T follicular helper cell (primary cell): ENCODE measurements at regions not wholly inside any gene's neighbourhood (a gene's known extent, or its start where the extent isn't known, plus 50 kb on each side); places are given as distances from the start of the nearest gene placed in this dataset.
"Not testable (repeated sequence)": the region's sequence is repeated elsewhere in the genome, so short reads cannot be mapped to it uniquely, and the experiment has no call there.

ENCODE experiments used
- DNase-seq: peaks from one replicate; pipeline ENCODE4 v3.0.0-alpha.2; 2020; ENCODE audit warnings: low read depth

DNA sequence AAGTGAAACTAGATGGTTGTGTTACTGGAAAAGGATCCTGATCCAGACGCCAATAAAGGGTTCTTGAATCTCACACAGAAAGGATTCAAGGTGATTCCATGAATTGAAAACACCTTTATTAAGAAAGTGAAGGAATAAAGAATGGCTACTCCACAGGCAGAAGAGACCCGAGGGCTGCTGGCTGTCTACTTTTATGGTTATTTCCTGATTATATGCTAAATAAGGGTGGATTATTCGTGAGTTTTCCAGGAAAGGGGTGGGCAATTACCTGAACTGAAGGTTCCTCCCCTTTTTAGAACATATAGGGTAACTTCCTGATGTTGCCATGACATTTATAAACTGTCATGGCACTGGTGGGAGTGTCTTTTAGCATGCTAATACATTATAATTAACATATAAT lies 50.9 kb upstream of the WARS2 start:
- no peak for DNase-seq

GRCh38 chr1:119204197-119204960 lies 63.9 kb upstream of the WARS2 start:
- DNase-seq, result no peak

DNA sequence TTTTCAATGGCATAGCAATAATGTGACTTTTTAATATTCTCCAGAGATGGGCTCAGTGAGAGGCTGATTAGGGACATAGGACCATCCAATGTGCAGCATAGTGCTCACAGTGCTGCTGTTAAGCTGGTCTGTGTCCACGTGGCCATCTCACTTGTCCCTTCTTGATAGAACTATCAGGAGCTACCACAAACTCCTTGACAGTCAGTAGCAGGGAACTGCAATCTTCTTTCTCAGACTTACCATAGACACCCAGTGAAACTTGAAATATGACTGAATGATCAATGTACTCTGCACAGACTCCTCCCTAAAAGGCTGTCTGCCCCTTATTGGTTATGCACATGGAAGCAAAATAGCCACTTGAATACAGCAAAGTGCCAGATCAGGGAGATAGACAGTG lies 64.5 kb upstream of the WARS2 start:
- DNase-seq, result no peak

DNA sequence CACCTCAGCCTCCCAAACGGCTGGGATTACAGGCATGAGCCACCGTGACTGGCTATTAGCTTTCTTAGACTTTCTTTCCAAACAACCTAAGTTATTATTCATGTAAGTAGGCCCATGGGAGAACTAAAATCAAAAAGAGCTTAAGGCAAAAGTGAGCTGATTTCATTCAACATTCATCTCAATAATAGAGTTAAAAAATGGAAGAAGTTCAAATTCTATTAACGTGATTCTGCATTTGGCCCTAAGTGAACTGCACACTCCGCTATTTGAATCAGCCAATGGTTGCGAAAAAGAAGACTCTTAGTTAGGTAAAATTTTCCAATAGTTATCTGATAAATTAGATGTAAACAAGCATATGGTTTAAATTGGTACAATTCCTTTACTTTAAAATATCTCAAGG lies 68.6 kb upstream of the WARS2 start:
- DNase-seq, result no peak

DNA sequence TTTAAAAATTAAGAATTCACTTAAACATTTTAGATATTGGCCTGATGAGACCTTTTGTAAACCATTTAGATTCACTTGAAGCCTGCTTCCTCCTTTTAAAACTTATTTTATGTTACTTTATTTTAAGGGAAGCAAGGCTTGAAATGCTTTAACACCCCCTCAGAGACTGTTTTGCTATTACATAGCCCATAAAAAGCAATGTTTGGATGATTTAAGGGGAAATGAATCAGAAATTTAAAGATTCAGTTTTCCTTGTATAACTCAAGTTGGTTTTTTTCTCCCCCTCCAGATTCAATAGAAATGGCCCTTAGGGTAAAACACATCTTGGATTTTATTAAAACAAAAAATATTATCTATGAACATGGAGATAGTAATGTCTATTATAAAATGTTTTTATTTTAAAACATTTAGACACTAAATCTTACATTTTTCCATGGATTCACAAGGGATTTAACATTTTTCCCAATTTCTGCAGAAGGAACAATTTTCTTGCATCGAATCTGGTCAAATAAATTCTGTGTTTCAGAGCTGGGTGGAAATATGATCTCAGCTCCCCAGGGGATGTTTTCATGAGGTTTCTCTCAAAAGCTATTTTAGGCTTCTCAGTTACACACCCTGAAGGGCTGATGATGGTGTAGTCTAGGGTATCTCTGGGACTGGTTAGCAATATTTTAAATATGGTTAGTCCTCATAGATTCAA lies 69.3 kb upstream of the WARS2 start:
- no peak for DNase-seq

DNA sequence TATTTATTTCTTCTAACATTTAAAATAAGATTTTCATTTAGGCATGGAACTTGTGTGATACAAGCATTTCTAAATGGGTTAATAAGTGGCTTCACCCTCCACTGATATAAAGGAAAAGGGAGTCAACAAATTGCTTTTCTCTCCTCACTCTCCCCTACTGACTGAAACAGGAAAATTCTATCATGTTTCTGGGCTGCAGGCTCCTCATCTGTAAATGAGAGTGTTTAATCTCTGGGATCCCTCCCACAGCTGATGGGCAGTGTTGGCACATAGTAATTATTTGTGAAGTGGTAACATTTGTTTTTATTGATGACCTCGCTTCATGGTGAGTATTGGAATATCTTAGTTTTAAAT lies 69.8 kb upstream of the WARS2 start:
- DNase-seq, result no peak

DNA sequence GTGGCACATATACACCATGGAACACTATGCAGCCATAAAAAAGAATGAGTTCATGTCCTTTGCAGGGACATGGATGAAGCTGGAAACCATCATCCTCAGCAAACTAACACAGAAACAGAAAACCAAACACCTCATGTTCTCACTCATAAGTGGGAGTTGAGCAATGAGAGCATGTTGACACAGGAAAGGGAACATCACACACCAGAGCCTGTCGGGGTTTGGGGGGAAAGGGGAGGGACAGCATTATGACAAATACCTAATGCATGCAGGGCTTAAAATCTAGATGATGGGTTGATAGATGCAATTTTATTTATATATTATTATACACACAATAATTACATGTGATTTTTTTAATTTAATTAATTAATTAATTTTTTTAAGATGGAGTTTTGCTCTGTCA lies 72.8 kb upstream of the WARS2 start:
- DNase-seq, result not testable (repeated sequence)

GRCh38 chr1:119214961-119215360 lies 74.5 kb upstream of the WARS2 start:
- not testable (repeated sequence) for DNase-seq

GRCh38 chr1:119217309-119217828 lies 76.9 kb upstream of the WARS2 start:
- no peak for DNase-seq

DNA sequence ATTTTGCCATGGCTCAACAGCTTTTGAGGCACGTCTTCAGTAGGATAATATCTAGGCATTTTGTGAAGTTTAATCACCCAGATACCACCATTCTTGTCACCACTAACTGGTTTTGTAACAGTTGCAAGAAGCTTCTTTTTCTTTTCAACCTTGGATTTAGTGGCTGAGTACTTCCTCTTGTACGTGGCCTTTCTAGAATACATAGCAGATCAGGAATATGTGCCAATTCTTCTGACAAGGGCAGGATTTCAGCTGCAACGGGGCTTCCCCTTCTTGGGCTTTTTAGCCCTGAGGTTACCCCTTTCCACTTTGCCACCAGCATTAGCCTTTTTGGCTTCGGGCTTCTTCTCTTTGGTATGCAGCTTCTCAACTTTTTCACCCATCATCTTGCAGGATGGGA lies 79.3 kb upstream of the WARS2 start:
- no peak for DNase-seq

DNA sequence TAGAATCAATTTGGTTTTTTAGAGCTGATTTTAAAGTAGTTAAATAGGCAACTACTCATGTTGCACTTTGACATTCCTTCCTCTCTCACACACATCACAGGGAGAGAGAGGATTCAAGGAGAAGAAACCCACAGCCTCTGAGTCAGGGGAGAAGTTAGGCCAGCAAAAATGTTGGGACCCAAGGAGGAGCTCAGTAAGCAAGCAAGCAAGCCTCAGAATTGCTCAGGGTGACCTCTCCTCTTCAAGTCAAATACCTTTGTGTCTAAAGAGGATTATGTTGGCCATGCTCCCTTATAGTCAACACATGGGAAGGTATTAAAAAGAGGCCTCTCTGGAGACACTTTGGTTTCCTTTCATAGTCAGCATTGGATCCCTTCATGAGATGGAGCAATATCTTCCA lies 80.5 kb upstream of the WARS2 start:
- no peak for DNase-seq

DNA sequence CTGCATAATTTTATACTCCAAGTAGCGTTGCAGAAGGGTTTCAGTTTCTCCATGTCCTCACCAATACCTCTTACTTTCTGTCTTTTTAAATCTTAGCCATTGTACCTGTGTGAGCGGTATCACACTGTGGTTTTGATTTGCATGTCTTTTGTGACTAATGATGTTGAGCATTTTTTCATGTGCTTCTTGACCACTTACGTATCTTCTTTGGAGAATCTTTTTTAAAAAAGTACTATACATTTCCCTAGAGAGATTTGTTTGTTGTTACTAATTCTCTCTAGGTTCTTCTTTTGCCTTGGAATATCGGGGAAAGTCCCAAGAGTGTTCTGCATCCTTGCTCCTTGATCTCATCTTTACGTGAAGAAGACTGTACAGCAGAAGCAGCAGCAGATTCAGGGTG lies 81.8 kb upstream of the WARS2 start:
- no peak for DNase-seq

GRCh38 chr1:119225265-119225664 lies 84.8 kb upstream of the WARS2 start:
- no peak for DNase-seq

- DNase-seq, result no peak
Measured at GRCh38 chr1:119225831-119226230, 85.4 kb upstream of the WARS2 start.

DNA sequence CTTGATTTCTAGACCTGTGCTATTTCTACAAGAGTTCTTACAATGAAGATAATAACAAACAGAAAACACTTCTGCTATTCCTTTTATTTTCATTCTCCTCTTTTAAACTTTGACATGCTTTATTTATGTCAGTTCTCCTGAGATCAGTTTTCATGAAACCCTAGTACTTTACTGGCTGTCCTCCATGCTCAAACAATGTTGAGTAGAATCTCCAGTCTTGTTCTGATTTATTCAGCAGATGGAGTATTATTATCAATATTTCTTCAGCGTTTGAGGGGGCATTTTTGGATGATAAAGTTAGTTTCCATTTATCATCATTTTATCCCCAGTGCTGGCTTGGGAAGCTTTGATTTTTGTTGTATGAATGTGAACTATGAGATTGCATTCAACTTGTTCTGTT lies 85.9 kb upstream of the WARS2 start:
- DNase-seq, result no peak

DNA sequence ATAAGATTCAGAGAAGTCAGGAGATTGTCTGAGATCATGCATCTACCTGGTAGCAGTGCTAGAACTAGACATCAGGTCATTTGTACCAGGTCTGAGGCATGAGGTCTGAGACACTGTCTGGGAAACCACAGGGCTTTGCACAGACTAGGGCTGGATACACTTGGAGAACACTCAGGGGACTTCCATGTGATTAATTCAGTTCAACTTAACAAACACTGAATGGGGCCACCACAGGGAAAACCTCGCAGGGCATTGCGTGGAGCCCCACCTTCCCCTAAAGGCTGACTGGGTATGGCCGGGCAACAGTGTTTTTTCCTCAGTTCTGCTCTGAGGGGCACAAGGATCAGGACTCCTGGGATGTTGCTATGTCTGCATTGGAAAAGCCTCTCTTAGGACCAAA lies 86.5 kb upstream of the WARS2 start:
- DNase-seq, result no peak

GRCh38 chr1:119227456-119227855 lies 87.0 kb upstream of the WARS2 start:
- no peak for DNase-seq

DNA sequence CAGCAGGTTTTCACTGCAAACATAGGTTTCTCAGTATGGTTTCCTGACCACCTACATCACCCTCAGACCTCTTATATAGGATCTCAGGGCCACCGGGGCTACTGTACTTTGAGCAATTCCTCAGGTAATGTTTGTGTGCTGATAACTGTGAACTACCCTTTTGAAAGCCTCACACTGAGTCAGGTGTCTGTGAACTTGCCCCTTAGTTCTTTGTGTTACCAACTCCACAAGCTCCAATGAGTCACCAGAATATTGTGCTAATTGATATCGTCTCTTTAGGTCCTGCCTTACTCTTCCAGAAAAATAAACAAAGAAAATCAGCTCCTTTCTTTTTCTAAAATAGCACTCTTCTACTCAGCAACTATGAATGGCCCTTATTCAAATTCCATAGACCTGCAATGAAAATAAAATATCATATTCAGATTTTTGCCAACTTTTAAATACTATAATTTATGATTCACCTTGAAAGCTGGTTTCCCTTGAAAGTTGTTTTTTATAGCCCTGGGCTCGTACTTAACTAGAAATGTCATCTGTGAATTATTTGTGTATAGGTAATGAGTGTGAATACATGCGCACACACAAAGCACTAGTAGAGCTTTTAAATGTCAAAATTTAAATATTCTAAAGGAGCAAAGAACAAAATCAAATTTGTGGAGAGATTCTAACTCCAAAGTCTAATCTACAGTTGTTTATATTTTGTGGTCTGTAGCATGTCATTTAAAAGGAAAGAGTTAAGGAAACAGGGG lies 88.1 kb upstream of the WARS2 start:
- DNase-seq, result no peak

DNA sequence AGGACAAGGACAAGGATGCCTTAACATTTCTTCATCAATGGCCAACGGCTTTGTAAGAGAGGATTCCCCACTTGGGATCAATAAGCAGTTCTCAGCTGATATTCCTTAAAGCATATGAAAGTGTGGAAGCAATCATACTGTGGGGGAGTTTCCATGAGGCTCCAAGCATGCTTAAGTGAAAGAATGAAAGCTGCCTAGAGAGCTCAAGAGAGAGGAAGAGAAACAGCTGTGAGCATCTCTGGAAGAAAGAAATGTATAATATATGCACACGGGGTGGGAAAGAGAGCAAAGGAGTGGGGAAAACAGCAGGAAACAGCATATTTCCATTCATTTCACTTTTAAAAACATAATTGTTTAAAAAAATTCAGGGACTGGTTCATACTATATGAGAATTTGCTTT lies 94.7 kb upstream of the WARS2 start:
- no peak for DNase-seq

GRCh38 chr1:119245881-119246280 lies 105.4 kb upstream of the WARS2 start:
- DNase-seq, result no peak

GRCh38 chr1:119249283-119249682 lies 108.8 kb upstream of the WARS2 start:
- no peak for DNase-seq

DNA sequence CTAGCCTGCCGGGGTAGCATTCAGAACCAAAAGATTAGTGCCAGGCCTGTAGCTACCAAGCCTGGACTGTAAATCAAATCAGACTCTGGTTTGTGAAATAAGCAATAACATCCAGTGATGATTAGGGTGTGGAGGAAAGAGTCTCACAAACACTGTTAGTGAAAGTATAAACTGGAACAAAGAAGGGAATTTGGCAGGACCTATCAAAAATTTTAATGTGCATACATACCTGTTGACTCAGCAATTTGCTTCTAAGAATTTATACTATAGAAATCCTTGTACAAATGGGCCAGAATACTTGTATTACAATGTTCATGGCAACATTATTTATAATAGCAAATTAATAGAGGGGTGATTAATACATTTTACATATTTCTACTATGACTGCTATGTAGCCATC lies 109.8 kb upstream of the WARS2 start:
- no peak for DNase-seq

DNA sequence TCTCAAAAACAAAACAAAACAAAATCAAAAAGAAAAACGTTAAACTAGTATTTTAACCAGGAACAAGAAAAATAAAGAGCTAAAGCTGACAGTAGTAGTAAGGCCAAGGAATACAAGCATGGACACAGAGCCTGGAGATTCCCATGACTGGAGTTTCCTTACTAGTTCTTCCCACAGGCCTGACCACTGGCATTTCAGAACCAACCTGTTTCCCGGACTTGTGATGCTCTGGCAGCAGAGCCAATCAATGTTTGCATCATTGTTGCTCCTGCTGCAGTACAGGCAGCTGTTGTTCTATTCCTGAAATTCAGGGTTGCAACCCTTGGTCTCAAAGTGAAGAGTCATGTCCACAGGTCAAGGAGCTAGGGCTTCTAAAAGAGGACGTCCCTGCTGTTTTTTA lies 111.3 kb upstream of the WARS2 start:
- no peak for DNase-seq
